ENCODE measurements at regions not wholly inside any gene's neighbourhood (a gene's known extent, or its start where the extent isn't known, plus 50 kb on each side); places are given as distances from the start of the nearest gene placed in this dataset.

- TF ChIP-seq CTCF (IDR thresholded peaks at IDR 0.05 in 4 of 5, conservative IDR thresholded peaks at IDR 0.05 in 1 of 5) (no peak), POLR2A (IDR thresholded peaks at IDR 0.05) (no peak)
These were observed 92.0 kb upstream of the S1PR1 start for GRCh38 chr1:101144671-101145448.
